Hepatocyte (in vitro differentiated cells): ENCODE measurements at regions not wholly inside any gene's neighbourhood (a gene's known extent, or its start where the extent isn't known, plus 50 kb on each side); places are given as distances from the start of the nearest gene placed in this dataset.

Source experiments
- CTCF ChIP-seq: fragments of 200-600 bp; sonication (generic); IDR thresholded peaks from 2 replicates; pipeline ENCODE4 v1.5.1; 2016; ENCODE audit warnings: antibody characterized with exemption, mild to moderate bottlenecking; ENCODE audit not compliant: poor library complexity
- EZH2 ChIP-seq: fragments of 200-600 bp; sonication (generic); IDR thresholded peaks from 2 replicates; pipeline ENCODE4 v1.6.1; 2016; ENCODE audit warnings: antibody characterized with exemption, mild to moderate bottlenecking, borderline replicate concordance

DNA sequence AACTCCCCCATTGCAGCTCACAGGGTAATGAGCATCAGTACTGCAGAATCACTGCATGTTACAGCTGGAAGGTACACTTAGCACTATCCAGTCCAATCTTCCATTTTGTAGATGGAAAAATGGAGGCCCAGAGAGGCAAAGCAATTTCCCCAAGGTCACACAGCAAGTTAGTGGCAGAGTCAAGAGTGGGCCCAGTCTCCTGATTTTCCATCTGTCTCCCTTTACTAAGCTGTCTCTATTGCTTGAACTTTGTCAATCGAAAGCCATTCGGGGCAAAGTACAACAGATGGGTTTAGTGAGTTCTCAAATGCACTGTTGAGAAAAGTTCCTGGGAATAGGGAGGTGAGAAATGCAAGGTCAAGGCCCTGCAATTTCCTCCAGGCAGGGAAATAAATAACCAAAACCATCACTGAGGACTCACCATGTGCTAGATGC, 50.4 kb upstream of the IFFO2 start:
- TF ChIP-seq CTCF (no peak), EZH2 (no peak)
